ENCODE measurements at regions not wholly inside any gene's neighbourhood (a gene's known extent, or its start where the extent isn't known, plus 50 kb on each side); places are given as distances from the start of the nearest gene placed in this dataset.

DNA sequence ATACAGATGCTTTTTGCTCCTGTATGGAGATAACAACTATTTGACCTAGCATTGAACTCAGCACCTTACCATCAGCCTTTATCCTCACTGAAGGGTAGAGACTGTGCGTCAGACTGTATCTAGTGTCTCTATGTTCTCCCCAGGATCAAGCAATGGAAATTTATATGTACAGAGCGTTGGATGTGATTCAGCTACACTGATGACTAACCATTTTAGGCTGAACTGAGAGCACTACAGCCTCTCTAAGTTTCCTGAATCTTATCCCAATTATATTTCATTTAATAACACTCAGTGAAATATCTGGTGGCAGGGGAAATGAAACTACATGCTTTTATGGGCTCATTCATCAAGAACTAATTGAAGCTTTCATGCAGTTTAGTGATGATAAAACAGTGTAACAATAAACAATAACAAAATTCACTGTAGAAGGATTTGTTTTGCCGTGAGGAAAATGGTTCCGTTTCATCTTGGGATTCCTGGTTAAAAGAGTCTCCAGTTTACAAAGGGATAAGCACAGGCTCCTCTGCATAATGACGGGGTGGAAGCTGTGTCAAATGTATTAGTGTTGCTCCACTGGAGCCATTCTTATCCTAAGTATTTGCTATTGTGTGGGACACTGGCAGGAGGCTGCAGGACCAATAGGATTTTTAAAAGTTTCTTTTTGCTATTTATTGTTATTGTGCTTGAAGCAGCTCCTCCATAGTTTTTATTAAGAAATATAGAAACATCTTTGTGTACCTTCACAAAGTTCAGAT, 567.6 kb upstream of the MMS22L start:
- TF ChIP-seq, protein P1, sequence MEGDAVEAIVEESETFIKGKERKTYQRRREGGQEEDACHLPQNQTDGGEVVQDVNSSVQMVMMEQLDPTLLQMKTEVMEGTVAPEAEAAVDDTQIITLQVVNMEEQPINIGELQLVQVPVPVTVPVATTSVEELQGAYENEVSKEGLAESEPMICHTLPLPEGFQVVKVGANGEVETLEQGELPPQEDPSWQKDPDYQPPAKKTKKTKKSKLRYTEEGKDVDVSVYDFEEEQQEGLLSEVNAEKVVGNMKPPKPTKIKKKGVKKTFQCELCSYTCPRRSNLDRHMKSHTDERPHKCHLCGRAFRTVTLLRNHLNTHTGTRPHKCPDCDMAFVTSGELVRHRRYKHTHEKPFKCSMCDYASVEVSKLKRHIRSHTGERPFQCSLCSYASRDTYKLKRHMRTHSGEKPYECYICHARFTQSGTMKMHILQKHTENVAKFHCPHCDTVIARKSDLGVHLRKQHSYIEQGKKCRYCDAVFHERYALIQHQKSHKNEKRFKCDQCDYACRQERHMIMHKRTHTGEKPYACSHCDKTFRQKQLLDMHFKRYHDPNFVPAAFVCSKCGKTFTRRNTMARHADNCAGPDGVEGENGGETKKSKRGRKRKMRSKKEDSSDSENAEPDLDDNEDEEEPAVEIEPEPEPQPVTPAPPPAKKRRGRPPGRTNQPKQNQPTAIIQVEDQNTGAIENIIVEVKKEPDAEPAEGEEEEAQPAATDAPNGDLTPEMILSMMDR (conservative IDR thresholded peaks at IDR 0.05; ENCODE audit: low read depth, low read length) = no peak
- no peak for TF ChIP-seq EZH2 (IDR thresholded peaks at IDR 0.05; ENCODE audit: borderline replicate concordance, low read depth, low read length, poor library complexity, severe bottlenecking)
